WTC11 (cell line): ENCODE measurements at regions not wholly inside any gene's neighbourhood (a gene's known extent, or its start where the extent isn't known, plus 50 kb on each side); places are given as distances from the start of the nearest gene placed in this dataset.

Experiments
- ATF1 ChIP-seq: sonication (generic); formaldehyde crosslinking; IDR thresholded peaks from 2 replicates; pipeline ENCODE4 v1.8.1; 2023; ENCODE audit warnings: mild to moderate bottlenecking, moderate library complexity, missing genetic modification reagents
- CTCF ChIP-seq: fragments of 200-600 bp; IDR thresholded peaks from 2 replicates; pipeline ENCODE4 v1.8.0; 2022; ENCODE audit warnings: antibody characterized with exemption
- E2F5 ChIP-seq: sonication (generic); formaldehyde crosslinking; IDR thresholded peaks from 2 replicates; pipeline ENCODE4 v1.8.1; 2022; ENCODE audit warnings: mild to moderate bottlenecking, moderate library complexity, missing genetic modification reagents
- JUN ChIP-seq: sonication (generic); formaldehyde crosslinking; IDR thresholded peaks from 2 replicates; pipeline ENCODE4 v1.8.0; 2023; ENCODE audit warnings: mild to moderate bottlenecking, missing genetic modification reagents
- KAT7 ChIP-seq: sonication (generic); formaldehyde crosslinking; IDR thresholded peaks from 2 replicates; pipeline ENCODE4 v1.8.1; 2023; ENCODE audit warnings: missing genetic modification reagents, mild to moderate bottlenecking, borderline replicate concordance
- ZNF121 ChIP-seq: sonication (generic); formaldehyde crosslinking; IDR thresholded peaks from 2 replicates; pipeline ENCODE4 v1.8.0; 2023; ENCODE audit warnings: missing genetic modification reagents

GRCh38 chr1:4055294-4055967 is 155.4 kb upstream of the C1orf174 start:
- TF ChIP-seq JUN (CRISPR knock-in tag) (no peak), CTCF (no peak), KAT7 (no peak), ZNF121 (CRISPR knock-in tag) (no peak), ATF1 (no peak), E2F5 (CRISPR knock-in tag) (no peak)
